SK-N-SH (cell line): ENCODE measurements at regions not wholly inside any gene's neighbourhood (a gene's known extent, or its start where the extent isn't known, plus 50 kb on each side); places are given as distances from the start of the nearest gene placed in this dataset.

ENCODE experiments used
- CTCF ChIP-seq: fragments of 200-600 bp; sonication (generic); IDR thresholded peaks from 2 replicates; pipeline ENCODE4 v1.6.1; 2017; ENCODE audit warnings: antibody characterized with exemption, mild to moderate bottlenecking, moderate library complexity
- POLR2AphosphoS5 ChIP-seq: IDR thresholded peaks from 2 replicates; pipeline ENCODE4 v1.6.1; 2012; ENCODE audit warnings: low read depth, low read length
- SMC3 ChIP-seq: IDR thresholded peaks from 2 replicates; pipeline ENCODE4 v1.6.1; 2012; ENCODE audit warnings: low read depth, low read length, improper control_type of control experiment
- YY1 ChIP-seq: IDR thresholded peaks from 2 replicates; pipeline ENCODE4 v1.4.0; 2012; ENCODE audit warnings: low read depth, mild to moderate bottlenecking

- peak; percentile 11; the same call in 1 of the 2 replicates for TF ChIP-seq CTCF
- no peak for TF ChIP-seq YY1
- TF ChIP-seq SMC3 = no peak
- TF ChIP-seq POLR2AphosphoS5 = no peak
Measured at GRCh38 chr1:196029410-196029809, 578.8 kb downstream of the KCNT2 start.
